GM21717 (cell line): ENCODE measurements at regions not wholly inside any gene's neighbourhood (a gene's known extent, or its start where the extent isn't known, plus 50 kb on each side); places are given as distances from the start of the nearest gene placed in this dataset.

Experiments used
- ATAC-seq: cut with Tn5 transposase; IDR thresholded peaks from one replicate; pipeline ENCODE4 v1.9.1; 2021; ENCODE audit warnings: mild to moderate bottlenecking, moderate library complexity; ENCODE audit not compliant: unreplicated experiment

- no peak for ATAC-seq
Measured at GRCh38 chr9:21561502-21561901, 79.4 kb upstream of the IFNE start.

GRCh38 chr9:21564175-21564574 is 82.1 kb upstream of the IFNE start:
- no peak for ATAC-seq

GRCh38 chr9:21565155-21565554 is 83.0 kb upstream of the IFNE start:
- ATAC-seq = no peak

GRCh38 chr9:21567926-21568325 is 85.8 kb upstream of the IFNE start:
- ATAC-seq = no peak

- no peak for ATAC-seq
Measured at GRCh38 chr9:21568484-21568883, 86.4 kb upstream of the IFNE start.

GRCh38 chr9:21569721-21570120 is 87.6 kb upstream of the IFNE start:
- ATAC-seq = no peak

- ATAC-seq = no peak
Measured at GRCh38 chr9:21570643-21571275, 88.6 kb upstream of the IFNE start.

GRCh38 chr9:21574261-21574660 is 92.1 kb upstream of the IFNE start:
- no peak for ATAC-seq

- ATAC-seq = peak; percentile 54
Measured at GRCh38 chr9:21576331-21577189, 94.4 kb upstream of the IFNE start.

GRCh38 chr9:21579247-21579671 is 97.1 kb upstream of the IFNE start:
- ATAC-seq = no peak

- ATAC-seq = no peak
Measured at GRCh38 chr9:21579743-21580142, 97.6 kb upstream of the IFNE start.

- no peak for ATAC-seq
Measured at GRCh38 chr9:21580636-21581378, 98.7 kb upstream of the IFNE start.

GRCh38 chr9:21583628-21584377 is 101.7 kb upstream of the IFNE start:
- no peak for ATAC-seq

- no peak for ATAC-seq
Measured at GRCh38 chr9:21584890-21585289, 102.8 kb upstream of the IFNE start.

- no peak for ATAC-seq
Measured at GRCh38 chr9:21585756-21586752, 103.9 kb upstream of the IFNE start.

GRCh38 chr9:21589344-21590056 is 107.4 kb upstream of the IFNE start:
- no peak for ATAC-seq

- no peak for ATAC-seq
Measured at GRCh38 chr9:21590058-21590996, 108.2 kb upstream of the IFNE start.
